Tibial nerve (tissue), 4 donors: ENCODE measurements at regions not wholly inside any gene's neighbourhood (a gene's known extent, or its start where the extent isn't known, plus 50 kb on each side); places are given as distances from the start of the nearest gene placed in this dataset.

ENCODE experiments used
- DNase-seq, 2 donors: peaks; one replicate each; pipeline ENCODE4 v3.0.0-alpha.2; 2019; ENCODE audit warnings: low spot score in 2 of 2
- H3K27ac ChIP-seq, 4 donors: fragments of 200-600 bp; sonication (generic) in 3 of 4; one replicate each; pipeline ENCODE4 v1.5.1; 2017 to 2019; ENCODE audit warnings: mild to moderate bottlenecking in 1 of 4
- H3K27me3 ChIP-seq, 2 donors: fragments of 200-600 bp; sonication (generic) in 1 of 2; one replicate each; pipeline versions ENCODE4 v1.5.1 to v1.6.0; 2017 to 2019
- H3K36me3 ChIP-seq, 3 donors: fragments of 200-600 bp; sonication (generic); one replicate each; pipeline ENCODE4 v1.5.1; 2018 to 2019
- H3K4me1 ChIP-seq, 4 donors: fragments of 200-600 bp; sonication (generic) in 3 of 4; one replicate each; pipeline ENCODE4 v1.5.1; 2017 to 2019
- H3K4me3 ChIP-seq, 4 donors: fragments of 200-600 bp; sonication (generic) in 3 of 4; one replicate each; pipeline ENCODE4 v1.5.1; 2017 to 2019; ENCODE audit warnings: mild to moderate bottlenecking in 1 of 4, moderate library complexity in 1 of 4
- H3K9me3 ChIP-seq, 4 donors: fragments of 200-600 bp; sonication (generic) in 3 of 4; one replicate each; pipeline ENCODE4 v1.5.1; 2017 to 2019
- CTCF ChIP-seq, 5 experiments: fragments of 200-600 bp in 3 of 5; fragments of 450-650 bp in 2 of 5; sonication (generic) in 3 of 5; IDR thresholded peaks; one replicate each; pipeline ENCODE4 v1.5.1; 2016 to 2019; ENCODE audit warnings: antibody characterized with exemption in 5 of 5, mild to moderate bottlenecking in 3 of 5, moderate library complexity in 2 of 5
- EP300 ChIP-seq, 2 donors: sonication (generic); formaldehyde crosslinking; IDR thresholded peaks; one replicate each; pipeline ENCODE4 v1.6.1; 2017; ENCODE audit warnings: antibody characterized with exemption in 2 of 2, mild to moderate bottlenecking in 1 of 2
- POLR2A ChIP-seq, 2 donors: fragments of 450-650 bp; IDR thresholded peaks; one replicate each; pipeline ENCODE4 v1.6.1; 2017; ENCODE audit warnings: antibody characterized with exemption in 2 of 2, mild to moderate bottlenecking in 2 of 2, moderate library complexity in 2 of 2
- WGBS, 2 donors: methylation state at CpG; one replicate each; pipeline ENCODE4 v1.1.5; 2018; 5-methylcytosine and 5-hydroxymethylcytosine counted together

- H3K9me3 ChIP-seq: no peaks in the 10 kb centered on the region
- TF ChIP-seq POLR2A (IDR thresholded peaks at IDR 0.05): no peak
- TF ChIP-seq CTCF (IDR thresholded peaks at IDR 0.05): no peak
- TF ChIP-seq EP300 (IDR thresholded peaks at IDR 0.05): no peak
- H3K36me3 ChIP-seq: no peaks in the 10 kb centered on the region
- 93 to 94% methylated on average over 13 to 14 of the region's 14 CpGs for WGBS, 2 donors
- no peak overlapping the region for H3K4me3 ChIP-seq
- H3K27ac ChIP-seq: no peak overlapping the region
- peaks cover 0 to 10% (median under 1%) of the 10 kb centered on the region in 4 donors for H3K4me1 ChIP-seq
- H3K27me3 ChIP-seq: no peaks in the 10 kb centered on the region
- DNase-seq: no peak
These were observed 190.4 kb upstream of the DIO3 start for GRCh38 chr14:101370593-101371569.

DNA sequence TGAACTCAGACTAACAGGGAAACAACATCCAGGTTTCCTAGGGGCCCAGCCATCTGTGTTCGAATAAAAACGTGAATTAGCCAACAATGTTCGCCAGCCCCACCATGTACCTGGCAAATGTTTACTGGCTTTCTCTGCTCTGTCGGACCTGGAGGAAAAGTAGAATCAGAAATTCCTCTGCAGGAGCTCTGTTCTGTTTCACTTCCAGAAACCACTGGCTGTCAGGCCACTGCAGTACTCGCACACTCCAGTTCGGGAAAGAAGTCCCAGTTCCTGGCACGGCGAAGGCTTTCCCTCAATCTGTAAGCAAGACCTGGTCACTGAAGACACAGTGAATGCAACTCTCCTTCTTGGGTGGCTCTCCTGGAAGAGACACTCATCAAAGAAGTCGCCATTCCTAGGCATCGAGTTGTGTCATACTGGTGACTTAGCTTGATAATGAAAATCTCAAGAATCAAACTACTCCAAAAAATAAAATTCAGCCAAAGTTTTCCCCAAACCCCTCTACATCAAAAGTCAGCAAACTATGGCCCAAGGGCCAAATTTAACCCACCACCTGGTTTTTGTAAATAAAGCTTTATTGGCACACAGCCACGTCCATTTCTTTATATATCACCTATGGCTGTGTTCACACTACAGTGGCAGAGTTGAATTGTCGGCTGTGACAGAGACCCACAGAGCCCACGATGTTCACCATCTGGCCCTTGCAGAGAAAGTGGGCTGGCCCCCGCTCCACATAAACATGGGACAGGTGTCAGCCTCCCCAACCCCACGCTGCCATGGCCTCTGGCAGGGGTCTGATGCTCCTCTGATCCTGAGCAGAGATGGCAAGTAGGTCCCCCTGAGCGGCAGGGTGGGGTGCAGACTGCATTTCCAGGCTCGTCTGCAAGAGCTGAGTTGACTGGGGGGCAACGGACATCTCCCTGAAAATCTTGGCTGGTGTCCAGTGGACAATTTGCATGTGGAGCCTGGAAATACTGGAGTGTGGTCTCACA, 189.2 kb upstream of the DIO3 start:
- H3K27ac ChIP-seq: no peak overlapping the region
- no peaks in the 10 kb centered on the region for H3K9me3 ChIP-seq
- 83% methylated on average over 17 to 18 of the region's 18 CpGs for WGBS, 2 donors
- H3K27me3 ChIP-seq: no peaks in the 10 kb centered on the region
- H3K4me3 ChIP-seq: no peak overlapping the region
- TF ChIP-seq EP300 (IDR thresholded peaks at IDR 0.05) (no peak), POLR2A (IDR thresholded peaks at IDR 0.05) (no peak), CTCF (IDR thresholded peaks at IDR 0.05) (no peak)
- DNase-seq: no peak
- H3K4me1 ChIP-seq: peaks cover 0 to 8% (median 0%) of the 10 kb centered on the region in 4 donors
- H3K36me3 ChIP-seq: no peaks in the 10 kb centered on the region

DNA sequence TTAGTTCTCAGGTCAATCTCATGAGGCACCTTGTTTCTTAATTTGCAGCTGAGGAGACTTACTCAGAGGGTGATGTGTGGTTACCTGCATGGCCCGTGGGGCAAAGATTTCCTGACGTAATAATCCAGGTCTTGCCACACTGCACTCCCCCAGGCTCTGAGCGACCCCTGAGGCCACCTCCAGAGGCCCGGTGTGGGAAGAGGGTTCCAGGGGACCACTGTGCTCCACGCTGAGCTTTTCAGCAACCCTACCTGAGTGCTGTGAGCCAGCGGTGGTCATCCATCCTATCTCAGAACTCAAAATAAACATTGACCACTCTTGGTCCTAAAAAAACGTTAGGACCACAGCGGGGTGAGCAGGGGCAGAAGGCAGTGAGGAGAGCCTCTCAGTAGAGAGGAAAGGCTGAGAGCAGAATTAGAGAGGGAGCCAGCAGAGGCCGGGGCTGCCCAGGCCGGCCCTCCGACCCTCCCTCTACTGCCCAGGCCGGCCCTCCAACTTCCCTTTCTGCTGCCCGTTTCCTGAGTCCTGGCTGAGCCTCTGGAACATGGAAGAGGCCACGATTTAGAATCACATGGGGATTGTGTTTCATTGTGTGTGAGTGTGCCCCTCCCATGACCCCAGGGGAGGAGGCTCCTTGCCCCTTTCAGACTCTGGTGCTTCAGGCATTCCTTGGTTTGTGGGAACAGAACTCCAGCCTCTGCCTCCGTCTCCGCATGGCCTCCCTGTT, 188.2 kb upstream of the DIO3 start:
- 66 to 68% methylated on average over 13 to 16 of the region's 16 CpGs for WGBS, 2 donors

GRCh38 chr14:101373690-101374295, 187.5 kb upstream of the DIO3 start:
- no peak overlapping the region for H3K4me3 ChIP-seq
- 90 to 92% methylated on average over 22 of the region's 22 CpGs for WGBS, 2 donors
- peaks cover 0 to 8% (median 0%) of the 10 kb centered on the region in 4 donors for H3K4me1 ChIP-seq
- H3K9me3 ChIP-seq: no peaks in the 10 kb centered on the region
- H3K36me3 ChIP-seq: no peaks in the 10 kb centered on the region
- H3K27me3 ChIP-seq: no peaks in the 10 kb centered on the region
- TF ChIP-seq POLR2A (IDR thresholded peaks at IDR 0.05) (no peak), CTCF (IDR thresholded peaks at IDR 0.05) (no peak), EP300 (IDR thresholded peaks at IDR 0.05) (no peak)
- DNase-seq: no peak
- no peak overlapping the region for H3K27ac ChIP-seq

More for the DNA sequence above, 188.2 kb upstream of the DIO3 start:
- Histone ChIP-seq H3K4me3 (no peak overlapping the region), H3K27ac (no peak overlapping the region), H3K27me3 (no peaks in the 10 kb centered on the region), H3K9me3 (no peaks in the 10 kb centered on the region), H3K36me3 (no peaks in the 10 kb centered on the region), H3K4me1 (peaks cover 0 to 8% (median 0%) of the 10 kb centered on the region in 4 donors)
- DNase-seq: no peak
- no peak for TF ChIP-seq CTCF (IDR thresholded peaks at IDR 0.05)
- no peak for TF ChIP-seq POLR2A (IDR thresholded peaks at IDR 0.05)
- no peak for TF ChIP-seq EP300 (IDR thresholded peaks at IDR 0.05)
